Heart left ventricle (tissue), 13 donors: ENCODE measurements at regions not wholly inside any gene's neighbourhood (a gene's known extent, or its start where the extent isn't known, plus 50 kb on each side); places are given as distances from the start of the nearest gene placed in this dataset.

ENCODE experiments used
- CTCF ChIP-seq, 12 donors: fragments of 200-600 bp; sonication (generic) in 4 of 12; IDR thresholded peaks; one replicate each; pipeline versions ENCODE4 v1.5.0 to v1.8.0; 2018 to 2022; ENCODE audit warnings: antibody characterized with exemption in 12 of 12, mild to moderate bottlenecking in 5 of 12
- POLR2A ChIP-seq, 2 donors: fragments of 450-650 bp; IDR thresholded peaks; one replicate each; pipeline ENCODE4 v1.6.1; 2017; ENCODE audit warnings: antibody characterized with exemption in 2 of 2, mild to moderate bottlenecking in 2 of 2, moderate library complexity in 2 of 2
- donor health status: ischemic (EF 13 %, LVEDD 7.1; RV severe dilation, severe dysfunction).
- donor health status: DM: no; HTN: yes; CAD: no.
- donor health status: DM: no; HTN: no; CAD: no.
- donor health status: ischemic (EF 25% LVEDD 6.9; RV normal size, moderate dysfunction).
- donor health status: ischemic (EF 25% LVEDD 5.7; RV mildly dilated, moderate dysfunction).
- donor health status: ischemic (EF 35%, LVEDD 5.7; RV mildly dilated, moderate dysfunction).
- donor health status: nonischemic (EF 11% LVEDD 7.7; RV severe dilation, severe dysfunction).
- donor health status: DM: yes; HTN: yes; CAD: no.
- donor health status: PGD.
- donor health status: ischemic (EF 29% LVEDD 5.4; RV normal size, mild dysfunction).
- donor health status: nonischemic (EF 23%, LVEDD 6.1; RV moderate dilation, normal function).

- no peak for TF ChIP-seq CTCF (IDR thresholded peaks at IDR 0.05)
- TF ChIP-seq POLR2A (IDR thresholded peaks at IDR 0.05), result no peak
These were observed 134.6 kb downstream of the AASDH start for GRCh38 chr4:56252561-56253152.
